Activated T-helper 2 cell treated with anti-CD3 and anti-CD28 coated beads, Interferon-gamma antibody, Interleukin-2, Interleukin-4, amounts not matched to agents 10 μg/mL and 5 μg/mL and 100 μg/mL, durations not matched to agents 14 hours and 24 hours and 36 hours (primary cell): ENCODE measurements at regions not wholly inside any gene's neighbourhood (a gene's known extent, or its start where the extent isn't known, plus 50 kb on each side); places are given as distances from the start of the nearest gene placed in this dataset.

Experiments used
- DNase-seq: peaks from one replicate; pipeline ENCODE4 v3.0.0; 2021; ENCODE audit warnings: low spot score
- H3K27ac Mint-ChIP-seq: one replicate; pipeline ENCODE4 v1.8.0; 2021; ENCODE audit warnings: mixed read lengths
- H3K27me3 Mint-ChIP-seq: one replicate; pipeline ENCODE4 v1.8.0; 2021; ENCODE audit warnings: low read depth, mixed read lengths
- H3K36me3 Mint-ChIP-seq: one replicate; pipeline ENCODE4 v1.8.0; 2021; ENCODE audit warnings: low read depth, mixed read lengths
- H3K4me1 Mint-ChIP-seq: one replicate; pipeline ENCODE4 v1.8.0; 2021; ENCODE audit warnings: low read depth, mixed read lengths
- H3K4me3 Mint-ChIP-seq: one replicate; pipeline ENCODE4 v1.8.0; 2021; ENCODE audit warnings: low read depth, mild to moderate bottlenecking, moderate library complexity, mixed read lengths
- H3K9me3 Mint-ChIP-seq: one replicate; pipeline ENCODE4 v1.8.0; 2021; ENCODE audit warnings: mixed read lengths
- intact Hi-C: fragments of 100-400 bp; cut with micrococcal nuclease; formaldehyde crosslinking; loops from one replicate; pipeline ENCODE4 v1.15.1; 2023

GRCh38 chr16:64808474-64808873 lies 313.4 kb downstream of the CDH11 start:
- no peaks in the 10 kb centered on the region for H3K4me1 Mint-ChIP-seq
- no peaks in the 10 kb centered on the region for H3K36me3 Mint-ChIP-seq

GRCh38 chr16:64791756-64792155 lies 330.1 kb downstream of the CDH11 start:
- intact Hi-C loops, result no loop called here
- Mint-ChIP-seq H3K27ac (no peak overlapping the region), H3K27me3 (no peaks in the 10 kb centered on the region), H3K9me3 (peaks cover 44% of the 10 kb centered on the region), H3K4me3 (no peak overlapping the region), H3K4me1 (no peaks in the 10 kb centered on the region), H3K36me3 (no peaks in the 10 kb centered on the region)
- DNase-seq, result no peak

More at GRCh38 chr16:64808474-64808873, 313.4 kb downstream of the CDH11 start:
- H3K4me3 Mint-ChIP-seq, result no peak overlapping the region
- intact Hi-C loops, result no loop called here
- no peak for DNase-seq
- H3K27ac Mint-ChIP-seq, result no peak overlapping the region
- H3K9me3 Mint-ChIP-seq, result peaks cover 41% of the 10 kb centered on the region
- no peaks in the 10 kb centered on the region for H3K27me3 Mint-ChIP-seq

GRCh38 chr16:64784635-64785034 lies 337.2 kb downstream of the CDH11 start:
- H3K9me3 Mint-ChIP-seq, result peaks cover 35% of the 10 kb centered on the region
- no peaks in the 10 kb centered on the region for H3K27me3 Mint-ChIP-seq
- H3K4me1 Mint-ChIP-seq, result no peaks in the 10 kb centered on the region
- no peak overlapping the region for H3K27ac Mint-ChIP-seq
- DNase-seq, result no peak
- intact Hi-C loops, result no loop called here
- H3K36me3 Mint-ChIP-seq, result no peaks in the 10 kb centered on the region
- H3K4me3 Mint-ChIP-seq, result no peak overlapping the region

- H3K4me1 Mint-ChIP-seq, result no peaks in the 10 kb centered on the region
- no peaks in the 10 kb centered on the region for H3K36me3 Mint-ChIP-seq
- intact Hi-C loops, result no loop called here
Observed at GRCh38 chr16:64782484-64782883, 339.4 kb downstream of the CDH11 start.

GRCh38 chr16:64780445-64780844 lies 341.4 kb downstream of the CDH11 start:
- Mint-ChIP-seq H3K27ac (no peak overlapping the region), H3K4me1 (no peaks in the 10 kb centered on the region), H3K27me3 (no peaks in the 10 kb centered on the region), H3K9me3 (peaks cover 33% of the 10 kb centered on the region), H3K4me3 (no peak overlapping the region), H3K36me3 (no peaks in the 10 kb centered on the region)
- intact Hi-C loops, result no loop called here
- DNase-seq, result no peak

More at GRCh38 chr16:64782484-64782883, 339.4 kb downstream of the CDH11 start:
- Mint-ChIP-seq H3K27me3 (no peaks in the 10 kb centered on the region), H3K9me3 (peaks cover 41% of the 10 kb centered on the region), H3K4me3 (no peak overlapping the region), H3K27ac (no peak overlapping the region)
- DNase-seq, result no peak

- no peak overlapping the region for H3K27ac Mint-ChIP-seq
- no peak overlapping the region for H3K4me3 Mint-ChIP-seq
- DNase-seq, result no peak
- H3K9me3 Mint-ChIP-seq, result peaks cover 43% of the 10 kb centered on the region
- H3K27me3 Mint-ChIP-seq, result no peaks in the 10 kb centered on the region
- intact Hi-C loops, result no loop called here
- H3K36me3 Mint-ChIP-seq, result no peaks in the 10 kb centered on the region
- H3K4me1 Mint-ChIP-seq, result no peaks in the 10 kb centered on the region
Observed at GRCh38 chr16:64778777-64779176, 343.1 kb downstream of the CDH11 start.

- H3K27me3 Mint-ChIP-seq, result no peaks in the 10 kb centered on the region
- H3K4me3 Mint-ChIP-seq, result no peak overlapping the region
- intact Hi-C loops, result no loop called here
- no peaks in the 10 kb centered on the region for H3K4me1 Mint-ChIP-seq
- peaks cover 36% of the 10 kb centered on the region for H3K9me3 Mint-ChIP-seq
- no peak overlapping the region for H3K27ac Mint-ChIP-seq
- H3K36me3 Mint-ChIP-seq, result no peaks in the 10 kb centered on the region
- DNase-seq, result no peak
Observed at GRCh38 chr16:64773638-64774037, 348.2 kb downstream of the CDH11 start.

GRCh38 chr16:64773184-64773583 lies 348.7 kb downstream of the CDH11 start:
- peaks cover 35% of the 10 kb centered on the region for H3K9me3 Mint-ChIP-seq
- no peak overlapping the region for H3K27ac Mint-ChIP-seq
- no peaks in the 10 kb centered on the region for H3K27me3 Mint-ChIP-seq
- no peak for DNase-seq
- H3K36me3 Mint-ChIP-seq, result no peaks in the 10 kb centered on the region
- no peak overlapping the region for H3K4me3 Mint-ChIP-seq
- H3K4me1 Mint-ChIP-seq, result no peaks in the 10 kb centered on the region
- intact Hi-C loops, result no loop called here

GRCh38 chr16:64771273-64771672 lies 350.6 kb downstream of the CDH11 start:
- intact Hi-C loops, result no loop called here
- no peak overlapping the region for H3K4me3 Mint-ChIP-seq
- no peak overlapping the region for H3K27ac Mint-ChIP-seq
- no peak for DNase-seq
- H3K4me1 Mint-ChIP-seq, result no peaks in the 10 kb centered on the region
- H3K27me3 Mint-ChIP-seq, result no peaks in the 10 kb centered on the region
- H3K9me3 Mint-ChIP-seq, result peaks cover 39% of the 10 kb centered on the region
- H3K36me3 Mint-ChIP-seq, result no peaks in the 10 kb centered on the region

GRCh38 chr16:64762211-64762610 lies 359.7 kb downstream of the CDH11 start:
- H3K36me3 Mint-ChIP-seq, result no peaks in the 10 kb centered on the region
- H3K9me3 Mint-ChIP-seq, result peaks cover 48% of the 10 kb centered on the region

GRCh38 chr16:64754279-64754678 lies 367.6 kb downstream of the CDH11 start:
- no peak overlapping the region for H3K4me3 Mint-ChIP-seq
- no peaks in the 10 kb centered on the region for H3K36me3 Mint-ChIP-seq
- no peak overlapping the region for H3K27ac Mint-ChIP-seq
- no peak for DNase-seq
- no peaks in the 10 kb centered on the region for H3K4me1 Mint-ChIP-seq
- peaks cover 28% of the 10 kb centered on the region for H3K9me3 Mint-ChIP-seq
- no peaks in the 10 kb centered on the region for H3K27me3 Mint-ChIP-seq
- intact Hi-C loops, result no loop called here

More at GRCh38 chr16:64762211-64762610, 359.7 kb downstream of the CDH11 start:
- H3K27me3 Mint-ChIP-seq, result no peaks in the 10 kb centered on the region
- no peak for DNase-seq
- no peaks in the 10 kb centered on the region for H3K4me1 Mint-ChIP-seq
- no peak overlapping the region for H3K27ac Mint-ChIP-seq
- intact Hi-C loops, result no loop called here
- H3K4me3 Mint-ChIP-seq, result no peak overlapping the region

- Mint-ChIP-seq H3K9me3 (peaks cover 42% of the 10 kb centered on the region), H3K27ac (no peak overlapping the region), H3K27me3 (no peaks in the 10 kb centered on the region), H3K36me3 (no peaks in the 10 kb centered on the region), H3K4me3 (no peak overlapping the region), H3K4me1 (no peaks in the 10 kb centered on the region)
- intact Hi-C loops, result no loop called here
- DNase-seq, result no peak
Observed at GRCh38 chr16:64751906-64752305, 370.0 kb downstream of the CDH11 start.

GRCh38 chr16:64749346-64749745 lies 372.5 kb downstream of the CDH11 start:
- Mint-ChIP-seq H3K36me3 (no peaks in the 10 kb centered on the region), H3K9me3 (peaks cover 44% of the 10 kb centered on the region), H3K27ac (no peak overlapping the region), H3K27me3 (no peaks in the 10 kb centered on the region), H3K4me3 (no peak overlapping the region), H3K4me1 (no peaks in the 10 kb centered on the region)
- intact Hi-C loops, result no loop called here
- no peak for DNase-seq

GRCh38 chr16:64745258-64745930 lies 376.5 kb downstream of the CDH11 start:
- H3K4me3 Mint-ChIP-seq, result no peak overlapping the region
- H3K27ac Mint-ChIP-seq, result no peak overlapping the region
- no peaks in the 10 kb centered on the region for H3K27me3 Mint-ChIP-seq
- no peak for DNase-seq
- intact Hi-C loops, result no loop called here
- peaks cover 39% of the 10 kb centered on the region for H3K9me3 Mint-ChIP-seq
- H3K4me1 Mint-ChIP-seq, result no peaks in the 10 kb centered on the region
- no peaks in the 10 kb centered on the region for H3K36me3 Mint-ChIP-seq
